Gastrocnemius medialis (tissue), 4 donors: ENCODE measurements at regions not wholly inside any gene's neighbourhood (a gene's known extent, or its start where the extent isn't known, plus 50 kb on each side); places are given as distances from the start of the nearest gene placed in this dataset.

Experiments used
- POLR2A ChIP-seq, 2 donors: fragments of 450-650 bp; IDR thresholded peaks; one replicate each; pipeline ENCODE4 v1.6.1; 2017; ENCODE audit warnings: antibody characterized with exemption in 2 of 2, mild to moderate bottlenecking in 2 of 2, moderate library complexity in 2 of 2
- TF ChIP-seq, protein P1 (sequence below), 5 experiments: fragments of 450-650 bp in 3 of 5; fragments of 200-600 bp in 2 of 5; sonication (generic) in 2 of 5; IDR thresholded peaks in 4 of 5; conservative IDR thresholded peaks in 1 of 5; 1 replicate in 4 of 5; 2 replicates in 1 of 5; pipeline ENCODE4 v1.5.1; 2016 to 2019; ENCODE audit warnings: antibody characterized with exemption in 5 of 5, mild to moderate bottlenecking in 3 of 5, moderate library complexity in 3 of 5

DNA sequence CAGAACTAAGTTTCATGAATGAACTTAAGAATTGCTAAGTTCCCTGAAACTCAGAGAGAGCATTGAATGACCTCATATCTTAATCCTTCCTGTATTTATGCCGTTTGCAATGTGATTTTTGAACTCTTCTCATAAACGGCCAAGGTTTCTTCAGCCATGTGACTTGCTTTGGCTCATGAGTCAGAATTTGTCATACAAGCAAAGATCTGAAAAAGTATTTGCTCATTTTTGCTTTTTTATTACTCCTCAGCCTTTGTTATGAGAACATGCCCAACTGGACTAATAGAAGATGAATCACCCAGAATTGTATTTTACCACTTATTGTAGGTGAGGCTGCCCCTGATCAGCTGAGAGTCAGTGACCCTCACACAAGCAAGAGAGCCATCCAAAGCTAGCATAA, 693.8 kb downstream of the BCL11B start:
- TF ChIP-seq, protein P1, sequence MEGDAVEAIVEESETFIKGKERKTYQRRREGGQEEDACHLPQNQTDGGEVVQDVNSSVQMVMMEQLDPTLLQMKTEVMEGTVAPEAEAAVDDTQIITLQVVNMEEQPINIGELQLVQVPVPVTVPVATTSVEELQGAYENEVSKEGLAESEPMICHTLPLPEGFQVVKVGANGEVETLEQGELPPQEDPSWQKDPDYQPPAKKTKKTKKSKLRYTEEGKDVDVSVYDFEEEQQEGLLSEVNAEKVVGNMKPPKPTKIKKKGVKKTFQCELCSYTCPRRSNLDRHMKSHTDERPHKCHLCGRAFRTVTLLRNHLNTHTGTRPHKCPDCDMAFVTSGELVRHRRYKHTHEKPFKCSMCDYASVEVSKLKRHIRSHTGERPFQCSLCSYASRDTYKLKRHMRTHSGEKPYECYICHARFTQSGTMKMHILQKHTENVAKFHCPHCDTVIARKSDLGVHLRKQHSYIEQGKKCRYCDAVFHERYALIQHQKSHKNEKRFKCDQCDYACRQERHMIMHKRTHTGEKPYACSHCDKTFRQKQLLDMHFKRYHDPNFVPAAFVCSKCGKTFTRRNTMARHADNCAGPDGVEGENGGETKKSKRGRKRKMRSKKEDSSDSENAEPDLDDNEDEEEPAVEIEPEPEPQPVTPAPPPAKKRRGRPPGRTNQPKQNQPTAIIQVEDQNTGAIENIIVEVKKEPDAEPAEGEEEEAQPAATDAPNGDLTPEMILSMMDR (IDR thresholded peaks at IDR 0.05 in 4 of 5, conservative IDR thresholded peaks at IDR 0.05 in 1 of 5), result no peak
- no peak for TF ChIP-seq POLR2A (IDR thresholded peaks at IDR 0.05)
